GOT3 (cell line): ENCODE measurements at regions not wholly inside any gene's neighbourhood (a gene's known extent, or its start where the extent isn't known, plus 50 kb on each side); places are given as distances from the start of the nearest gene placed in this dataset.
"Not testable (repeated sequence)": the region's sequence is repeated elsewhere in the genome, so short reads cannot be mapped to it uniquely, and the experiment has no call there.

ENCODE experiments used
- DNase-seq: peaks from one replicate; lab custom pipeline; 2025; ENCODE audit warnings: mixed read lengths; lab: John Stamatoyannopoulos, UW

GRCh38 chr2:47728551-47728950, 54.4 kb upstream of the MSH6 start:
- DNase-seq = no peak

- DNase-seq = no peak
Measured at GRCh38 chr2:47727956-47728355, 55.0 kb upstream of the MSH6 start.

- not testable (repeated sequence) for DNase-seq
Measured at GRCh38 chr2:47726978-47727377, 56.0 kb upstream of the MSH6 start.

GRCh38 chr2:47725808-47726207, 57.1 kb upstream of the MSH6 start:
- no peak for DNase-seq

- no peak for DNase-seq
Measured at GRCh38 chr2:47724221-47724981, 58.5 kb upstream of the MSH6 start.

- DNase-seq = no peak
Measured at GRCh38 chr2:47721296-47721695, 61.6 kb upstream of the MSH6 start.

GRCh38 chr2:47720559-47720958, 62.4 kb upstream of the MSH6 start:
- no peak for DNase-seq

- DNase-seq = no peak
Measured at GRCh38 chr2:47720036-47720435, 62.9 kb upstream of the MSH6 start.

GRCh38 chr2:47719099-47719498, 63.8 kb upstream of the MSH6 start:
- no peak for DNase-seq

- DNase-seq = not testable (repeated sequence)
Measured at GRCh38 chr2:47716307-47716706, 66.6 kb upstream of the MSH6 start.

- no peak for DNase-seq
Measured at GRCh38 chr2:47715552-47715951, 67.4 kb upstream of the MSH6 start.

GRCh38 chr2:47708801-47709499, 74.0 kb upstream of the MSH6 start:
- no peak for DNase-seq

- DNase-seq = no peak
Measured at GRCh38 chr2:47704287-47704686, 78.7 kb upstream of the MSH6 start.

- no peak for DNase-seq
Measured at GRCh38 chr2:47699533-47700215, 83.3 kb upstream of the MSH6 start.

GRCh38 chr2:47698436-47698972, 84.4 kb upstream of the MSH6 start:
- DNase-seq = not testable (repeated sequence)

GRCh38 chr2:47697681-47698435, 85.1 kb upstream of the MSH6 start:
- DNase-seq = not testable (repeated sequence)

- no peak for DNase-seq
Measured at GRCh38 chr2:47697000-47697601, 85.8 kb upstream of the MSH6 start.

GRCh38 chr2:47696478-47696831, 86.5 kb upstream of the MSH6 start:
- no peak for DNase-seq

- no peak for DNase-seq
Measured at GRCh38 chr2:47695800-47696477, 87.0 kb upstream of the MSH6 start.

- DNase-seq = not testable (repeated sequence)
Measured at GRCh38 chr2:47694451-47694850, 88.5 kb upstream of the MSH6 start.
